Mesothelial cell of epicardium (in vitro differentiated cells): ENCODE measurements at regions not wholly inside any gene's neighbourhood (a gene's known extent, or its start where the extent isn't known, plus 50 kb on each side); places are given as distances from the start of the nearest gene placed in this dataset.

ENCODE experiments used
- DNase-seq, 2 experiments: peaks; one replicate each; pipeline ENCODE4 v3.0.0; 2021; ENCODE audit warnings: low spot score in 2 of 2; ENCODE audit not compliant: unreplicated experiment in 2 of 2
- H3K27ac Mint-ChIP-seq: 2 replicates; pipeline ENCODE4 v1.8.0; 2021; ENCODE audit warnings: mixed read lengths
- H3K27me3 Mint-ChIP-seq: 2 replicates; pipeline ENCODE4 v1.8.0; 2021; ENCODE audit warnings: low read depth, mixed read lengths
- H3K36me3 Mint-ChIP-seq: 2 replicates; pipeline ENCODE4 v1.8.0; 2021; ENCODE audit warnings: mixed read lengths
- H3K4me1 Mint-ChIP-seq: 2 replicates; pipeline ENCODE4 v1.8.0; 2021; ENCODE audit warnings: mixed read lengths
- H3K4me3 Mint-ChIP-seq: 2 replicates; pipeline ENCODE4 v1.8.0; 2021; ENCODE audit warnings: mild to moderate bottlenecking, moderate library complexity, mixed read lengths
- H3K9me3 Mint-ChIP-seq: 2 replicates; pipeline ENCODE4 v1.8.0; 2021; ENCODE audit warnings: mixed read lengths
- TF ChIP-seq, protein P1 (sequence below): fragments of 200-600 bp; sonication (generic); IDR thresholded peaks from one replicate; pipeline ENCODE4 v1.5.0; 2021; ENCODE audit warnings: antibody characterized with exemption; ENCODE audit not compliant: unreplicated experiment

- Mint-ChIP-seq H3K4me1 (peaks cover 4% of the 10 kb centered on the region), H3K27ac (no peak overlapping the region), H3K27me3 (peaks cover 2% of the 10 kb centered on the region), H3K4me3 (no peak overlapping the region), H3K9me3 (peaks cover 17% of the 10 kb centered on the region), H3K36me3 (no peaks in the 10 kb centered on the region)
- TF ChIP-seq, protein P1, sequence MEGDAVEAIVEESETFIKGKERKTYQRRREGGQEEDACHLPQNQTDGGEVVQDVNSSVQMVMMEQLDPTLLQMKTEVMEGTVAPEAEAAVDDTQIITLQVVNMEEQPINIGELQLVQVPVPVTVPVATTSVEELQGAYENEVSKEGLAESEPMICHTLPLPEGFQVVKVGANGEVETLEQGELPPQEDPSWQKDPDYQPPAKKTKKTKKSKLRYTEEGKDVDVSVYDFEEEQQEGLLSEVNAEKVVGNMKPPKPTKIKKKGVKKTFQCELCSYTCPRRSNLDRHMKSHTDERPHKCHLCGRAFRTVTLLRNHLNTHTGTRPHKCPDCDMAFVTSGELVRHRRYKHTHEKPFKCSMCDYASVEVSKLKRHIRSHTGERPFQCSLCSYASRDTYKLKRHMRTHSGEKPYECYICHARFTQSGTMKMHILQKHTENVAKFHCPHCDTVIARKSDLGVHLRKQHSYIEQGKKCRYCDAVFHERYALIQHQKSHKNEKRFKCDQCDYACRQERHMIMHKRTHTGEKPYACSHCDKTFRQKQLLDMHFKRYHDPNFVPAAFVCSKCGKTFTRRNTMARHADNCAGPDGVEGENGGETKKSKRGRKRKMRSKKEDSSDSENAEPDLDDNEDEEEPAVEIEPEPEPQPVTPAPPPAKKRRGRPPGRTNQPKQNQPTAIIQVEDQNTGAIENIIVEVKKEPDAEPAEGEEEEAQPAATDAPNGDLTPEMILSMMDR: no peak
- no peak for DNase-seq
Observed at GRCh38 chr13:97057176-97057575, 62.9 kb upstream of the OXGR1 start.

GRCh38 chr13:97058391-97058790, 64.1 kb upstream of the OXGR1 start:
- no peaks in the 10 kb centered on the region for H3K36me3 Mint-ChIP-seq
- peaks cover 13% of the 10 kb centered on the region for H3K9me3 Mint-ChIP-seq
- TF ChIP-seq, protein P1: no peak
- no peak overlapping the region for H3K27ac Mint-ChIP-seq
- no peak overlapping the region for H3K4me3 Mint-ChIP-seq
- peaks cover 4% of the 10 kb centered on the region for H3K4me1 Mint-ChIP-seq
- DNase-seq: no peak
- H3K27me3 Mint-ChIP-seq: peaks cover 2% of the 10 kb centered on the region

GRCh38 chr13:97058926-97059325, 64.7 kb upstream of the OXGR1 start:
- no peak overlapping the region for H3K4me3 Mint-ChIP-seq
- no peaks in the 10 kb centered on the region for H3K36me3 Mint-ChIP-seq
- H3K27me3 Mint-ChIP-seq: peaks cover 2% of the 10 kb centered on the region
- DNase-seq: no peak
- peaks cover 4% of the 10 kb centered on the region for H3K4me1 Mint-ChIP-seq
- peaks cover 8% of the 10 kb centered on the region for H3K9me3 Mint-ChIP-seq
- TF ChIP-seq, protein P1: no peak
- H3K27ac Mint-ChIP-seq: no peak overlapping the region

DNA sequence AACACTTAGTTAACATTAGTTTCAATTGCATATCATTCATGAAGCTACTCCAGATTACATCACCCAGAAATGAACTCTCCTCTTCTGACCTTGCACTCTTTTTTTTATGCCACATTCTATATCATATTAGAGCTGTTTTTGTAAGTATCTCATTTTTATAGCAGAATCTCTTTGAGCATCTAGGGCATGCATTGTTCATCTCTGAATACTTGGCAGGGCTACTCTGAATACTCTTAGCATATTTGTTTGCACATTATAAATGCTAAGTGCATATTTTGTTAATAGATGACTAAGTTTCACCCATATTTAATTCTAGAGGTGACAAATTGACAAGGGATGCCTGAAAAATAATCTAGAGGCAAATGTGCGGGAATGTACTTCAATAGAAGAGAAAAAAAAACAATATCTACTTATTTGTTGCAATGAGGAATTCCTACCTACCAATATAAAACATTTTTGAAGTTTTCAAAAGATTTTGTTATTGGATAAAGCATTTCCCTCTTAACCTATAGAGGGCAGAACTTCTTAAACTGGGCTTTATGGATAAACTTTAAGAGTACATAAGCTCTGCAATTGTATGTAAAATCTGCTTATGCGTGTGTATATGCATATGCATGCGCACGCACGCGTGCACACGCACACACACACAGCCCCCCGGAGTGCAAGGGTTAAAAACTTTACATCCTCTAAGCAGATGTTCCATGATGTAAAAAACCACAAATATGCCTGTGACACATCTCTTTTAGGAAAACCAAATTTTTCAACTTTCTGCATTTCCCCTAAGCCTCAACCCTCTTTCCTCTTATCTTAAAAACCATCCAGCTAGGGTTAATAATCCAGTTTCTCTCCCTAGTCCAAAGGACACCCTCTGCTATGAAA, 73.0 kb upstream of the OXGR1 start:
- Mint-ChIP-seq H3K4me1 (peaks cover 8% of the 10 kb centered on the region), H3K4me3 (no peak overlapping the region), H3K9me3 (no peaks in the 10 kb centered on the region), H3K27me3 (peaks cover 5% of the 10 kb centered on the region), H3K36me3 (no peaks in the 10 kb centered on the region), H3K27ac (no peak overlapping the region)
- DNase-seq: no peak
- TF ChIP-seq, protein P1: peak; percentile 20

DNA sequence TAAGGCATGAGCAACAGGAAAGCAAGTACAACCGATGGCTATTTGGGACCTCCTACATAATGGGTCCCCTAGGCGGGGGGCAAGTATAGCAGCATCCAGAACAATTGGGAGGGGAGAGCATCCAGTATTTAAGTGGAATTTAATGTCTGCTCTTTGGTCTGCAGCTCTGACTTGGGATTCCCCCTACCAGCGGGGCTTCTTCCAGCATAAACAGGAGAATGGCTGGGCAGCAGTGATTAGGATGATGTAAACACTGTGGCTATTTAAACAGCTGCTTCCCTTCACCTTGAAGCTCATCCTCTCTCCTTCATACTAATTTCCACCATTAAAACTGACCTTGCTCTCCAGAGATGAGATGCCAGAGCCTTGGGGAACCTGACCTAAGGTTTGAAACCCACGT, 73.9 kb upstream of the OXGR1 start:
- DNase-seq: no peak
- H3K4me1 Mint-ChIP-seq: peaks cover 8% of the 10 kb centered on the region
- no peaks in the 10 kb centered on the region for H3K36me3 Mint-ChIP-seq
- no peaks in the 10 kb centered on the region for H3K9me3 Mint-ChIP-seq
- no peak overlapping the region for H3K4me3 Mint-ChIP-seq
- no peak overlapping the region for H3K27ac Mint-ChIP-seq
- peaks cover 5% of the 10 kb centered on the region for H3K27me3 Mint-ChIP-seq
- TF ChIP-seq, protein P1: no peak
